ENCODE measurements at regions not wholly inside any gene's neighbourhood (a gene's known extent, or its start where the extent isn't known, plus 50 kb on each side); places are given as distances from the start of the nearest gene placed in this dataset.

- DNase-seq (ENCODE audit: low spot score): no peak
- no peaks in the 10 kb centered on the region for H3K4me1 Mint-ChIP-seq (ENCODE audit: low read depth)
Observed at GRCh38 chr6:84434550-84434949, 207.1 kb upstream of the CEP162 start.

GRCh38 chr6:84432619-84433018 lies 205.2 kb upstream of the CEP162 start:
- no peak for DNase-seq (ENCODE audit: low spot score)
- no peaks in the 10 kb centered on the region for H3K9me3 Mint-ChIP-seq

More at GRCh38 chr6:84434550-84434949, 207.1 kb upstream of the CEP162 start:
- Mint-ChIP-seq H3K27ac (no peak overlapping the region), H3K4me3 (no peak overlapping the region), H3K27me3 (ENCODE audit: insufficient read depth) (no peaks in the 10 kb centered on the region), H3K36me3 (ENCODE audit: low read depth) (no peaks in the 10 kb centered on the region), H3K9me3 (no peaks in the 10 kb centered on the region)
- intact Hi-C loops (cut with micrococcal nuclease): no loop called here

GRCh38 chr6:84428300-84428907 lies 201.0 kb upstream of the CEP162 start:
- H3K36me3 Mint-ChIP-seq (ENCODE audit: low read depth): no peaks in the 10 kb centered on the region
- no peak for DNase-seq (ENCODE audit: low spot score)
- H3K27ac Mint-ChIP-seq: no peak overlapping the region
- H3K9me3 Mint-ChIP-seq: no peaks in the 10 kb centered on the region
- H3K27me3 Mint-ChIP-seq (ENCODE audit: insufficient read depth): peaks cover 3% of the 10 kb centered on the region
- H3K4me1 Mint-ChIP-seq (ENCODE audit: low read depth): no peaks in the 10 kb centered on the region
- intact Hi-C loops (cut with micrococcal nuclease): loop anchor here (10.0 kb wide), 1 partner anchor 544 kb away; no protein-coding TSS in a partner anchor
- H3K4me3 Mint-ChIP-seq: no peak overlapping the region

More at GRCh38 chr6:84432619-84433018, 205.2 kb upstream of the CEP162 start:
- no peak overlapping the region for H3K4me3 Mint-ChIP-seq
- H3K27me3 Mint-ChIP-seq (ENCODE audit: insufficient read depth): peaks cover under 1% of the 10 kb centered on the region
- intact Hi-C loops (cut with micrococcal nuclease): no loop called here
- no peak overlapping the region for H3K27ac Mint-ChIP-seq
- no peaks in the 10 kb centered on the region for H3K4me1 Mint-ChIP-seq (ENCODE audit: low read depth)
- H3K36me3 Mint-ChIP-seq (ENCODE audit: low read depth): no peaks in the 10 kb centered on the region

- Mint-ChIP-seq H3K36me3 (ENCODE audit: low read depth) (no peaks in the 10 kb centered on the region), H3K27ac (no peak overlapping the region), H3K4me1 (ENCODE audit: low read depth) (no peaks in the 10 kb centered on the region), H3K4me3 (no peak overlapping the region), H3K9me3 (no peaks in the 10 kb centered on the region), H3K27me3 (ENCODE audit: insufficient read depth) (peaks cover 3% of the 10 kb centered on the region)
- DNase-seq (ENCODE audit: low spot score): no peak
- intact Hi-C loops (cut with micrococcal nuclease): loop anchor here (10.0 kb wide), 1 partner anchor 541 kb away; no protein-coding TSS in a partner anchor
Observed at GRCh38 chr6:84425971-84426705, 198.7 kb upstream of the CEP162 start.

GRCh38 chr6:84424956-84425355 lies 197.5 kb upstream of the CEP162 start:
- Mint-ChIP-seq H3K27ac (no peak overlapping the region), H3K27me3 (ENCODE audit: insufficient read depth) (peaks cover 3% of the 10 kb centered on the region), H3K9me3 (no peaks in the 10 kb centered on the region), H3K4me1 (ENCODE audit: low read depth) (no peaks in the 10 kb centered on the region), H3K36me3 (ENCODE audit: low read depth) (no peaks in the 10 kb centered on the region), H3K4me3 (no peak overlapping the region)
- no peak for DNase-seq (ENCODE audit: low spot score)
- intact Hi-C loops (cut with micrococcal nuclease): loop anchor here (10.0 kb wide), 1 partner anchor 540 kb away; no protein-coding TSS in a partner anchor

GRCh38 chr6:84422380-84422968 lies 195.0 kb upstream of the CEP162 start:
- Mint-ChIP-seq H3K36me3 (ENCODE audit: low read depth) (no peaks in the 10 kb centered on the region), H3K9me3 (no peaks in the 10 kb centered on the region)

GRCh38 chr6:84421031-84421430 lies 193.6 kb upstream of the CEP162 start:
- DNase-seq (ENCODE audit: low spot score): no peak
- no peak overlapping the region for H3K27ac Mint-ChIP-seq
- no peaks in the 10 kb centered on the region for H3K4me1 Mint-ChIP-seq (ENCODE audit: low read depth)
- no peaks in the 10 kb centered on the region for H3K27me3 Mint-ChIP-seq (ENCODE audit: insufficient read depth)
- H3K9me3 Mint-ChIP-seq: no peaks in the 10 kb centered on the region
- intact Hi-C loops (cut with micrococcal nuclease): loop anchor here (10.0 kb wide), 1 partner anchor 536 kb away; no protein-coding TSS in a partner anchor
- H3K36me3 Mint-ChIP-seq (ENCODE audit: low read depth): no peaks in the 10 kb centered on the region
- H3K4me3 Mint-ChIP-seq: no peak overlapping the region

More at GRCh38 chr6:84422380-84422968, 195.0 kb upstream of the CEP162 start:
- H3K4me1 Mint-ChIP-seq (ENCODE audit: low read depth): no peaks in the 10 kb centered on the region
- H3K27ac Mint-ChIP-seq: no peak overlapping the region
- H3K27me3 Mint-ChIP-seq (ENCODE audit: insufficient read depth): peaks cover under 1% of the 10 kb centered on the region
- H3K4me3 Mint-ChIP-seq: no peak overlapping the region
- intact Hi-C loops (cut with micrococcal nuclease): loop anchor here (10.0 kb wide), 1 partner anchor 538 kb away; no protein-coding TSS in a partner anchor
- DNase-seq (ENCODE audit: low spot score): no peak

- no peaks in the 10 kb centered on the region for H3K36me3 Mint-ChIP-seq (ENCODE audit: low read depth)
- no peak for DNase-seq (ENCODE audit: low spot score)
- intact Hi-C loops (cut with micrococcal nuclease): no loop called here
- no peaks in the 10 kb centered on the region for H3K9me3 Mint-ChIP-seq
- no peaks in the 10 kb centered on the region for H3K27me3 Mint-ChIP-seq (ENCODE audit: insufficient read depth)
- no peak overlapping the region for H3K27ac Mint-ChIP-seq
- no peaks in the 10 kb centered on the region for H3K4me1 Mint-ChIP-seq (ENCODE audit: low read depth)
- H3K4me3 Mint-ChIP-seq: no peak overlapping the region
Observed at GRCh38 chr6:84417260-84417659, 189.8 kb upstream of the CEP162 start.

GRCh38 chr6:84416043-84416657 lies 188.7 kb upstream of the CEP162 start:
- Mint-ChIP-seq H3K4me3 (no peak overlapping the region), H3K27ac (no peak overlapping the region), H3K36me3 (ENCODE audit: low read depth) (no peaks in the 10 kb centered on the region), H3K27me3 (ENCODE audit: insufficient read depth) (no peaks in the 10 kb centered on the region), H3K9me3 (no peaks in the 10 kb centered on the region), H3K4me1 (ENCODE audit: low read depth) (no peaks in the 10 kb centered on the region)
- intact Hi-C loops (cut with micrococcal nuclease): no loop called here
- no peak for DNase-seq (ENCODE audit: low spot score)

- no peaks in the 10 kb centered on the region for H3K27me3 Mint-ChIP-seq (ENCODE audit: insufficient read depth)
- intact Hi-C loops (cut with micrococcal nuclease): no loop called here
- no peak overlapping the region for H3K4me3 Mint-ChIP-seq
- no peaks in the 10 kb centered on the region for H3K36me3 Mint-ChIP-seq (ENCODE audit: low read depth)
- DNase-seq (ENCODE audit: low spot score): no peak
- H3K9me3 Mint-ChIP-seq: no peaks in the 10 kb centered on the region
- no peak overlapping the region for H3K27ac Mint-ChIP-seq
- H3K4me1 Mint-ChIP-seq (ENCODE audit: low read depth): no peaks in the 10 kb centered on the region
Observed at GRCh38 chr6:84415517-84415916, 188.1 kb upstream of the CEP162 start.

- H3K4me1 Mint-ChIP-seq (ENCODE audit: low read depth): no peaks in the 10 kb centered on the region
- no peak for DNase-seq (ENCODE audit: low spot score)
- H3K4me3 Mint-ChIP-seq: no peak overlapping the region
- intact Hi-C loops (cut with micrococcal nuclease): no loop called here
- no peak overlapping the region for H3K27ac Mint-ChIP-seq
- H3K9me3 Mint-ChIP-seq: no peaks in the 10 kb centered on the region
- no peaks in the 10 kb centered on the region for H3K36me3 Mint-ChIP-seq (ENCODE audit: low read depth)
- H3K27me3 Mint-ChIP-seq (ENCODE audit: insufficient read depth): no peaks in the 10 kb centered on the region
Observed at GRCh38 chr6:84415068-84415467, 187.6 kb upstream of the CEP162 start.

GRCh38 chr6:84414531-84414930 lies 187.1 kb upstream of the CEP162 start:
- H3K4me1 Mint-ChIP-seq (ENCODE audit: low read depth): no peaks in the 10 kb centered on the region
- no peak overlapping the region for H3K4me3 Mint-ChIP-seq
- no peak for DNase-seq (ENCODE audit: low spot score)

More at GRCh38 chr6:84414531-84414930, 187.1 kb upstream of the CEP162 start:
- H3K27ac Mint-ChIP-seq: no peak overlapping the region
- intact Hi-C loops (cut with micrococcal nuclease): no loop called here
- H3K27me3 Mint-ChIP-seq (ENCODE audit: insufficient read depth): no peaks in the 10 kb centered on the region
- no peaks in the 10 kb centered on the region for H3K9me3 Mint-ChIP-seq
- H3K36me3 Mint-ChIP-seq (ENCODE audit: low read depth): no peaks in the 10 kb centered on the region
